NCI-H1417 (cell line): ENCODE measurements at regions not wholly inside any gene's neighbourhood (a gene's known extent, or its start where the extent isn't known, plus 50 kb on each side); places are given as distances from the start of the nearest gene placed in this dataset.
A peak's percentile ranks its signal among the peaks of the same experiment; 100 is the strongest.
"Not testable (repeated sequence)": the region's sequence is repeated elsewhere in the genome, so short reads cannot be mapped to it uniquely, and the experiment has no call there.

ENCODE experiments used
- DNase-seq, 3 experiments: peaks; one replicate each; lab custom pipeline; 2025; lab: John Stamatoyannopoulos, UW

DNA sequence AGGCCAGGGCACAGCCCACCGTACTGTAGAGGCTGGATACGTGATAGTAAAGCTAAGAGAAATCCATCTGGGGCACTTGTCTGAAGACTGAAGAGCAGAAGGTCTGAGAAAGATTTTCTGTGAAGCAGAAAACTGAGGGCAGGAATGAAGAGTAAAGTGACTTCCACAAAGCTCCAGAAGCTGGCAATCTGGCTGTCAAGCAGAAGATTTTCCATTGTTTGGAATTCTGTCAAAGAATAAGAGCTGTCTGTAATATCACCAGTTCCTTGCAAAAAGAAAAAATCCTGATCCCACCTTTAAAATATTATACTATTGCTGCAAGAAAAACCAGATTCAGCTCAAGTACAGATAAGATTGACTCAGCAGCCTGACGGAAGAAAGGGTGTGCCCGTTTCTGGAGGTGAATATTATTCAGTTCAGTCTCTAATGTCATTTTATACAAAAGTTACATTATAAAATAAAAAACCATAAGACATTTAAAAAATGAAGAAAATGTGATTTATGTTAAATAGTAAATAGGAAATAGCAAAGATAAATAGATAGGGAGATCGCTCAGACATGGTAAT, 550.4 kb upstream of the SGO1 start:
- no peak for DNase-seq

DNA sequence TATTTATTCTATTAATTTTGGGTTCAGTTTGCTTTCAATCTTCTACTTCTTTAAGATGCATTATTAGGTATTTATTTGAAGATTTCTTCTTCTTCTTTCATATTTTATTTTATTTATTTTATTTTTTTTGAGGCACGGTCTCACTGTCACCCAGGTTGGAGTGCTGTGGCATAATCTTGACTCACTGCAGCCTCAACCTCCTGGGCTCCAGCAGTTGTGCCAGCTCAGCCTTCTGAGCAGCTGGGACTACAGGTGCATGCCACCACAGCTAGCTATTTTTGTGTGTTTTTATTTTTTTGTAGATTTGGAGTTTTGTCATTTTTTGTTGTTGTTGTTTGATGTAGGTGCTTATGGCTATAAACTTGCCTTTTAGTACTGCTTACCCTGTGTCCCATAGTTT, 543.2 kb upstream of the SGO1 start:
- no peak for DNase-seq

DNA sequence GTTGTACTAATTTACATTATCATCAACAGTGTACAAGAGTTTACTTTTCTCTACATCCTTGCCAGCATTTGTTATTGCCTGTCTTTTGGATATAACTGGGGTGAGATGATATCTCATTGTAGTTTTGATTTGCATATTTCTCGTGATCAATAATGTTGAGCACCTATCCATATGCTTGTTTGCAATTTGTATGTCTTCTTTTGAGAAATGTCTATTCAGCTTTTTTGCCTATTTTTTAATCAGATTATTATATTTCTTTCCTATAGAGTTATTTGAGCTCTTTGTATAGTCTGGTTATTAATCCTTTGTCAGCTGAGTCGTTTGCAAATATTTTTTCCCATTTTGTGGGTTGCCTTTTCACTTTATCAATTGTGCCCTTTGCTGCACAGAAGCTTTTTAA, 540.8 kb upstream of the SGO1 start:
- no peak for DNase-seq

GRCh38 chr3:20724241-20724640, 538.2 kb upstream of the SGO1 start:
- DNase-seq: no peak

DNA sequence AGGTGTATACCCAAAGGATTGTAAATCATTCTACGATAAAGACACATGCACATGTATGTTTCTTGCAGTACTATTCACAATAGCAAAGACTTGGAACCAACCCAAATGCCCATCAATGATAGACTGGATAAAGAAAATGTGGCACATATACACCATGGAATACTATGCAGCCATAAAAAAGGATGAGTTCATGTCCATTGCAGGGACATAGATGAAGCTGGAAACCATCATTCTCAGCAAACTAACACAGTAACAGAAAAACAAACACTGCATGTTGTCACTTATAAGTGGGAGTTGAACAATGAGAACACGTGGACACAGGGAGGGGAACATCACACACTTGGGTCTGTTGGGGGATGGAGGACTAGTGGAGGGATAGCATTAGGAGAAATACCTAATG, 530.4 kb upstream of the SGO1 start:
- not testable (repeated sequence) for DNase-seq

GRCh38 chr3:20701641-20702040, 515.6 kb upstream of the SGO1 start:
- peak in 1 of 3 experiments; percentile 26 for DNase-seq

- DNase-seq: no peak
Measured at GRCh38 chr3:20700714-20701113, 514.7 kb upstream of the SGO1 start.

DNA sequence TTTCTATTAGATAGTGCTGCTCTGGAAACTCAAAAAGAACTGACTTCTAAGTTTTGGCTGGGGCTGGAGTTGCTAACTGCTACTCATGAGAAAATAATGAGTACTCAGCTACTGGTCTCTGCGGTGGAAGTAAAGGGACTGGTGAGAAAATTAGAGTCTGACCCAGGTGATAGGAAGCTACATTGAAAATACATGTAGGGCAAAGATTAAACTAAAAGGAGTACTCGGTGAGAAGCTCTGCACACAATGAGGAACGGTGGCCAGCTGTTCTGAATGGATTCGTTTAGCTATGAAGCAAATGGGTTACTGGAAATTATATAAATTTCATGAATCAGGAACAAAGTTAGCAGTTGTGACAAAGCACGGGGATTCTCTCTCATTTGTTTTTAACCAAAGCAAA, 512.9 kb upstream of the SGO1 start:
- no peak for DNase-seq

GRCh38 chr3:20696388-20697150, 510.6 kb upstream of the SGO1 start:
- no peak for DNase-seq

DNA sequence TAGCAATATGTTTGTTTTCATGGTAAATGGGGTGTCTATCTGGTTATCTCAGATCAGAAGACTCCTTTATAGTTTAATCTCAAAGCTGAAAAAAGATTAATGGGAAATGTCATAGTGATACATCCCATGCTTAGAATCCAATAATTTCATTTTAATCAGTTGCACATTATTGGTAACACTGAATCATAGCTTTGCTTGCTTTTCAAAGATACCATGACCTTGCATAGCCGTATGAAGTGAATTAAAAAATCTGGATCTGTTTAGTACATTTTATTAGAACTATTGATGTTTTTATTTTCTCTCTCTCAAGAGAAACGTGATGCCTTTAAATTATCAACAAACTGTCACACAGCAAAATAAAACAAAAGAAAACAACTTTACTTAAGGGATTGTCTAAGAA, 506.7 kb upstream of the SGO1 start:
- no peak for DNase-seq

GRCh38 chr3:20683910-20684309, 497.9 kb upstream of the SGO1 start:
- no peak for DNase-seq

DNA sequence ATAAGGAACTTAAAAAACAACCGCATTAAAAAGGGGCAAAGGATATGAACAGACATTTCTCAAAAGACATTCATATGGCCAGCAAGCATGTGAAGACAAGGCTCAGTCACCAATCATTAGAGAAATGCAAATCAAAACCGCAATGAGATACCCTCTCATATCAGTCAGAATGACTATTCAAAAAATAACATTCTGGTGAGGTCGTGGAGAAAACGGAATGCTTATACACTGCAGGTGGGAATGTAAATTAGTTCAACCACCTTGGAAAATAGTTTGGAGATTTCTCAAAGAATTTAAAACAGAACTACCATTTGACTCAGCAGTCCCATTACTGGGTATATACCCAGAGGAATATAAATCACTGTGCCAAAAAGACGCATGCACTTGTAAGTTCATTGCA, 496.6 kb upstream of the SGO1 start:
- no peak for DNase-seq

DNA sequence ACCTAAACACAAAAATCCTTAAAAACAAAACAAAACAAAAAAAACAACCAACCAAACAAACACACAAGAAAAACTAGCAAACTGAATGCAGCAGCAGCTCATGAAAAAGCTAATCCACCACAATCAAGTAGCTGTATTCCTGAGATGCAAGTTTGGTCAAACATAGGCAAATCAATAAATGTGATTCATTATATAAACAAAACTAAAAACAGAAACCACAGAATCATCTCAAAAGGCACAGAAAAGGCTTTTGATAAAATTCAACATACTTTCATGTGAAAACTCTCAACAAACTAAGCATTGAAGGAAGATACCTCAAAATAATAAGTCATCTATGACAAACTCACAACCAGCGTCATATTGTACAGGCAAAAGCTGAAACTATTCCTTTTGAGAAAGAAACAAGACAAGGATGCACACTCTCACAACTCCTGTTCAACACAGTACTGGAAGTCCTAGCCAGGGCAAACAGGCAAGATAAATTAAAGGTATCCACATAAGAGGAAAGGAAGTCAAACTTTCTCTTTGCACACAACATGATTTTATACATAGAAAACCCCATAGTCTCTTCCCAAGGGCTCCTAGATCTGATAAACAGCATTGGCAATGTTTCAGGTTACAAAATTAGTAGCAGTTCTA, 495.1 kb upstream of the SGO1 start:
- no peak for DNase-seq

- DNase-seq: no peak
Measured at GRCh38 chr3:20673866-20674265, 487.9 kb upstream of the SGO1 start.

- DNase-seq: peak in 1 of 3 experiments; percentile 1
Measured at GRCh38 chr3:20669675-20670074, 483.7 kb upstream of the SGO1 start.

GRCh38 chr3:20669184-20669583, 483.2 kb upstream of the SGO1 start:
- DNase-seq: no peak

GRCh38 chr3:20668411-20668810, 482.4 kb upstream of the SGO1 start:
- no peak for DNase-seq

DNA sequence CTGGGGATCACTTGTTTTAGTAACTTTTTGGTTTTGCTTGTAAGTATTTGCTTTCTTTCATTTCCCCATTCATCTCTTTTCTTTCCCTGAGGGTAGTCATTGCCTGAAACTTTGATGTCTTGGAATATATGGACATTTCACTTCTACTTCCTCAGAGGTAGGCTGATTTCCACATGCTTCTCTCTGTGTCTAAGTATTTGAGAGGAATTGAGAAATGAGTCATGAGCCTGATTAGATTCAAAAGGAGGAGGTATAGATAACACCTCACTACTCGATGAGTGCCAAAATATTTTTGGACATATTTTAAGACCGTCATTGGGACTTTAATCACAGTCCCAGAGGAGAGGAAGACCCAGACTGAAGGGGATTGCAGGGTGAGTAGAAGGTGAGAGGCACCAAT, 480.1 kb upstream of the SGO1 start:
- no peak for DNase-seq

DNA sequence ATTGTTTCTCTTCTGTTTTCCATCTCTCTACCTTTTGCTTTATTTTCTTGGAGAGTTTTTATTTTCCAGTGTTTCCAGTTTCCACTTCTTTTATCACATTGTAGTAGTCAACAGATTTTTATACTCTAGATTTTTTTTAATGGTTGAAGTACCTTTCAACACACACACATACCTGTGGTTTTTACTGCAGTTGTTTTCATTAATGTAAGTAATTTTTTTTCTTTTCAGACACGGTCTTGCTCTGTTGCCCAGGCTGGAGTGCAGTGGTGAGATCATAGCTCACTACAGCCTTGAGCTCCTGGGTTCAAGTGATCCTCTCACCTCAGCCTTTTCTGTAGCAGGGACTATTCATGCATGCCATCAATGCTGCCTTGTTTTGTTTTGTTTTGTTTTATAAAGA, 472.5 kb upstream of the SGO1 start:
- DNase-seq: no peak

DNA sequence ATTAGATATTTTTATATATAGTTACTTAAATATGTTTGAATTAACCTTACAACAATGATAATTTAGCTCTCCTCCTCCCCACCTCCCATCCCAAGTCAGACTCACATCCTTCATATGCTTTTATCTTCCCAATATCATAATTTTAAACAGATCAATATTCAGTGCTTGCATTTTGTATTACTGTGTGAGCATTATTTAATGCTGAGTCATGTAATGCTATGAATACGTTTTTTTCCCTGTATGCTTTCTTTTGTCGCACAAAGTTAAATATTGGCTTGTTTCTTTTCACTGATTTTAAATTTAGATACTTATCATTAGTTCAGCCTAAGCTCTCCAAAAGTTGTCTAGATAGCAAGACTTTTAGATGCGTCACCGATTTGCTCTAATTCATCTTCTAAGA, 471.6 kb upstream of the SGO1 start:
- no peak for DNase-seq

DNA sequence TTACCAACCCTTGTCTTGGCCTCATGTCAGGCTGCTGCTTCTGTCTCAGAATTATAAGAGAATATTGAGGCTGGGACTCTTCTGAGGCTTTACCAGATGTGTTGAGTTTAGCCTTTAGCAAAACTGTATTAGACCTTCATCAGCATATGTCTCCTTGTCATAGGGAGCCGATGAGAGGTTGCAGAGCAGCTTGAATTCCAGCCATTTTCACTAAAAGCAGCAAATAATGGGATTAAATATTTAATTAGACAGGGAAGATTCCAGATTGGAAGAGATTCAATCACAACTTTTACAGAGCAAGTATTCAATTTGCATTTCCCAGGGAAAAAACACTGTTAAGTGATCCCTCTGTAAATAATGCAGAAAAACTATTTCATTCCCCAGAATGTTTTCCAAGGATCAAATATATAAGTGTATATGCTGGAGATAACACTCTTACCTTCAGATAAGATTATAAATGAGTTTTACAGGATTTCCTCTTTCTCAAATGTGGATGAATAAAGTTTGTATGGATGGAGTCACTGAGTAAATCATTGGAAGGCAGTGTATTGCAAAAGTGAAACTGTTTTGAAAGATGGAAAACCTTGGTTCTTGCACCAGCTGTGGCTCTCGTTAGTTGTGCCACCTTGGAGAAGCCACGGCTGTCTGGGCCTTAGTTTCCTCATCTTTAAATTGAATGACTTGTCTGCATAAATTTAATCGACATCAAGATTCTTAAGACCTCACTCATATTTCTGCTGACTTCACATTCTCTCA, 466.4 kb upstream of the SGO1 start:
- no peak for DNase-seq

DNA sequence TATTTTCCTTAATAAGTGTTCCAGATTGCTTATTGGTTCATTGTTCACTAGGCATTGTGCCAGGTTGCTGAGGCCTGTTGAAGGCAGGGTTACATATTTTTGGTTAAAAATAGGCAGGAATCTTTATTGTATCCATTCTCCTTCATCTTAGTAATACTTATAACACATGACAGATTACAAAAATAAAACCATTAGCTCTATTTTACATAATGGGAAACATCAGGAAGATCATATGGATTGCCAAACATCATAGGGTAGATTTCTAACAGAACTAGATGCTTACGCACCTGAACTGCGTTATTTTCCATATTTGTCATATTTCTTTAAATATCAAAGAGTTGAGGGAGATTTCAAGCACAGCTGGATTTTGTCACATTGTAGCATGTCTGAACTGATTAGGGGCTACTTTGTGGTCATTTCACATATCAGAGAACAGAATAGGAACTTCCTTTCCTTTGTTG, 462.9 kb upstream of the SGO1 start:
- no peak for DNase-seq

DNA sequence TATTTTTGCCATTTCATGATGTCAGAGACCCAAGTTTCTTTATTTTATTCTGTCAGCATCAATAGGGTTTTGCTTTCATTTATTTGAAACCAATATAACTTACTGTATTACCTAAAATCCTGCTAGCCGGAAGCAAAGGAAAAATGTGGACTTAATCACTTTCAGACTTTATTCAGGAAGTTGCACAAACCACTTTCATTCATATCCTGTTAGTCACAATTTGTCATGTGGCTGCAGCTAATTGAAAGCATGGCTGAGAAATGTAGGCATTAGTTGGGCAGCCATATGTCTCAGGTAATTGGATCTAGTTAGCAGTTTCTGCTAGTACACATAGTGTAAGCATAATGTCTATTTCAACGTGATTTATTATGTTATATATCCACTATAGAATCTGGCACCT, 462.3 kb upstream of the SGO1 start:
- DNase-seq: peak in 1 of 3 experiments; percentile 1
